RWPE2 (cell line): ENCODE measurements at regions not wholly inside any gene's neighbourhood (a gene's known extent, or its start where the extent isn't known, plus 50 kb on each side); places are given as distances from the start of the nearest gene placed in this dataset.
A peak's percentile ranks its signal among the peaks of the same experiment; 100 is the strongest.

Experiments
- ATAC-seq: fragments of 200-7000 bp; cut with Tn5 transposase; 3 replicates; pipeline ENCODE4 v1.9.1; 2021; ENCODE audit warnings: low read depth
- DNase-seq: peaks from one replicate; pipeline ENCODE4 v3.0.0-alpha.2; 2020; ENCODE audit warnings: low spot score
- H3K27ac ChIP-seq: fragments of 450-650 bp; 2 replicates; pipeline ENCODE4 v1.5.1; 2017; ENCODE audit warnings: mild to moderate bottlenecking; ENCODE audit not compliant: poor library complexity, severe bottlenecking
- H3K27me3 ChIP-seq: fragments of 250-450 bp; sonication (Bioruptor Pico); 2 replicates; pipeline ENCODE4 v1.5.1; 2021; ENCODE audit warnings: mild to moderate bottlenecking, moderate library complexity; ENCODE audit not compliant: insufficient read depth, poor library complexity, severe bottlenecking
- H3K36me3 ChIP-seq: fragments of 250-450 bp; sonication (Bioruptor Pico); 2 replicates; pipeline ENCODE4 v1.5.1; 2020; ENCODE audit warnings: low read depth, mild to moderate bottlenecking, moderate library complexity
- H3K4me1 ChIP-seq: fragments of 250-450 bp; sonication (Bioruptor Pico); 2 replicates; pipeline ENCODE4 v1.5.1; 2021; ENCODE audit warnings: mild to moderate bottlenecking, moderate library complexity; ENCODE audit not compliant: insufficient read depth, poor library complexity, severe bottlenecking
- H3K4me3 ChIP-seq: fragments of 250-450 bp; sonication (Bioruptor Pico); 2 replicates; pipeline ENCODE4 v1.5.1; 2021; ENCODE audit warnings: mild to moderate bottlenecking, moderate library complexity; ENCODE audit not compliant: severe bottlenecking
- H3K9me3 ChIP-seq: fragments of 250-450 bp; sonication (Bioruptor Pico); 2 replicates; pipeline ENCODE4 v1.5.1; 2021; ENCODE audit warnings: mild to moderate bottlenecking, moderate library complexity; ENCODE audit not compliant: severe bottlenecking
- CTCF ChIP-seq: fragments of 450-650 bp; IDR thresholded peaks from one replicate; pipeline ENCODE4 v1.5.1; 2017; ENCODE audit warnings: mild to moderate bottlenecking, moderate library complexity; ENCODE audit not compliant: poor library complexity, severe bottlenecking

GRCh38 chr1:119565131-119565772 lies 58.2 kb downstream of the HSD3B1 start:
- no peak for DNase-seq
- H3K27me3 ChIP-seq: no peaks in the 10 kb centered on the region
- ATAC-seq: peak; percentile 14; the same call in 1 of the 3 replicates
- H3K4me1 ChIP-seq: peaks cover 5% of the 10 kb centered on the region
- H3K9me3 ChIP-seq: no peaks in the 10 kb centered on the region
- no peaks in the 10 kb centered on the region for H3K36me3 ChIP-seq
- TF ChIP-seq CTCF: no peak
- H3K4me3 ChIP-seq: no peak overlapping the region
- no peak overlapping the region for H3K27ac ChIP-seq

- no peak overlapping the region for H3K27ac ChIP-seq
- H3K36me3 ChIP-seq: no peaks in the 10 kb centered on the region
- H3K9me3 ChIP-seq: no peaks in the 10 kb centered on the region
- no peak overlapping the region for H3K4me3 ChIP-seq
- H3K4me1 ChIP-seq: peaks cover 5% of the 10 kb centered on the region
- DNase-seq: no peak
- TF ChIP-seq CTCF: no peak
- ATAC-seq: no peak
- H3K27me3 ChIP-seq: no peaks in the 10 kb centered on the region
These were observed 62.1 kb downstream of the HSD3B1 start for GRCh38 chr1:119569095-119569494.
